NCI-H2171 treated with DMSO at 0.1 percent for 48 hours (cell line): ENCODE measurements at regions not wholly inside any gene's neighbourhood (a gene's known extent, or its start where the extent isn't known, plus 50 kb on each side); places are given as distances from the start of the nearest gene placed in this dataset.

ENCODE experiments used
- DNase-seq: peaks from one replicate; lab custom pipeline; 2025; lab: John Stamatoyannopoulos, UW

DNA sequence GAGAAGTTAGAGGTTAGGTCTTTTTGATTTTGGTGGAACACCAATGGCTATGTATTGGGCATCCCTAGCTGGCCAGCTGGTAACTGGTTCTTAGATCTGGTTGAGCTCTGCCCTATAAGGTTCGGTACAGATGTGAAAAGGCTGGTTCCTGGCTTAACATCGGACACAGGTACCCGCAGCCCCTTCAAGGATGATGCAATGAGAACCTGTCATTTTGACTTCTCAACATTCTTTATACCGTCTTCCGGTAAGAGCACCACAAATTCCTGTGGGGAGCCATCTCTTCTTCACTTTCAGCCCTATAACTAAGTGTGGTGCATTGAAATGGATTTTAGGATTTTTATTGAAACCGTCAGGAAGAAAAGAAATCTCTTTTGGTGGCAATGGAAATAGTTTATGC is 222.8 kb downstream of the ADAMTS9 start:
- DNase-seq = no peak

- DNase-seq = no peak
These were observed 223.8 kb downstream of the ADAMTS9 start for GRCh38 chr3:64463981-64464380.

DNA sequence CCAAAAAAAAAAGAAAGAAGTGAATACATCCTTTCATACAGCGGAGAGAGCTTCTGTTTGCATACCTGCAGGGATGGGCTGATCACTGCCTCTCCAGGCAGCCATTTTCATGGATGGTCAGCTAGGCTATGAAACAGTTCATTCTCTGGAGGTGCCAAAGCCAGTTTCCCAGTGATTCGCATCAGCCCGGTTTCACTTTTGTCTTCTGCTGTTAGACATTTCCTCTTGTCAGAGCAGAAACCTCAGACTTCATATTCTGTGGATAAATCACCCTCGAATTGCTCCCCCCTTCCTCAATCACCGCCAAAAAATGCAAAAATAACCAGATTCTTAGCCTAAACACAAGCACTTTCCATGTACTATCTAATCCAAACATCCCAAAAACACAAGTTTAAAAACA is 225.6 kb downstream of the ADAMTS9 start:
- DNase-seq = no peak

- DNase-seq = no peak
These were observed 226.9 kb downstream of the ADAMTS9 start for GRCh38 chr3:64460877-64461276.

GRCh38 chr3:64460141-64460730 is 227.6 kb downstream of the ADAMTS9 start:
- DNase-seq = no peak

DNA sequence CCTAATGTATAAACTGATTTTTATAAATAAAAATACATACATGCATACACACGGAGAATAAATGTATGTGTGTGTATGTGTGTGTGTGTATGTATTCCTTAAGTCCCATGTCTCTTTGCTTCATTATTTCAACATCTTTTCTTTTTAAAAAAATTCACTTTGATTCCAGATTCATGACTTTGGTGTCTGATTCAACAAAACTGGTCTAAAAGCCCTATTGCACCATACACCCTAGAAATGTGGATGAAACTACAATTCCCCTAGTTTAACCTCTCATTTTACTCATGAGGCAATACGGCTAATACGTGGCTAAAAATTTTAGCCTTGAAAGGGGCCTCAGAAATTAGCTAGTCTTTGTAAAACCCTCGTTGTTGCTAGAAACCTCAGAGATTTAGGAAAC is 228.1 kb downstream of the ADAMTS9 start:
- no peak for DNase-seq

DNA sequence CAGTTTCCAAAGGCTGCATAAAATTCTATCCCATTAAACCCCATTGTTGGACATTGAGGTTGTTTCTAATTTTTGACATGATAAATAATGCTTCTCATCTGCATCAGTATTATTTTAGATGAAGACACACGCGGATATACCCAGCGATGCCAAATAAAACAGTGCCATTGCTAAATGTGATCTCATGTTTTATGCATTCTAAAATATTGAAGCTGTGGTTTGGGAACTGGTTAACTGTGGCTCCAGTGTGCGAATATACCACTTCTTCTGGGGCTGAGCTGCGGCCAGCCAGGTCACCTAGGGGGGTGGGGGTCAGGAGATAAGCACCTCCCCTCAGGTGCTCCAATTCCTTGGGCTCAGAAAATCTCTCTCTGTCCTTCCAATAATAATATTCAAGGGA is 230.0 kb downstream of the ADAMTS9 start:
- no peak for DNase-seq

DNA sequence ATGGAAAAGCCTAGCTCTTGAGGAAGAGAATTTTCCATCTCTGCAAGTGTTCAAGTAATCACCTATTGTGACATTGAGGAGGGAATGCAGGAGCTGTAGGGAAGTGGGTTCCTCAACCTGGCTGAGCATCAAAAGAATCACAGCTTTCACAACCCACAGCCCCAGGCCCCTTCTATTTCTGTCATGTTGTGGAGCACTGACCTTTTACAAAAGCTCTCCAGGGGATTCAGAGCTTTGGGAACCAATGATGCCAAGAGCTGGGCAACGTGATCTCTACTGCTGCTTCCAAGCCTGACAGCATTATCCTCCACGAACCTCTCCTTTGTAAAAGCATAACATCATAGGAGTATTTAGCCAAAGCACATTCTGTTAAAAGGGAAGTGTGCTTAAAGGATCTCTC is 231.1 kb downstream of the ADAMTS9 start:
- DNase-seq = no peak

- DNase-seq = no peak
These were observed 230.1 kb upstream of the PRICKLE2 start for GRCh38 chr3:64455351-64455750.

GRCh38 chr3:64454768-64455167 is 229.5 kb upstream of the PRICKLE2 start:
- DNase-seq = no peak

DNA sequence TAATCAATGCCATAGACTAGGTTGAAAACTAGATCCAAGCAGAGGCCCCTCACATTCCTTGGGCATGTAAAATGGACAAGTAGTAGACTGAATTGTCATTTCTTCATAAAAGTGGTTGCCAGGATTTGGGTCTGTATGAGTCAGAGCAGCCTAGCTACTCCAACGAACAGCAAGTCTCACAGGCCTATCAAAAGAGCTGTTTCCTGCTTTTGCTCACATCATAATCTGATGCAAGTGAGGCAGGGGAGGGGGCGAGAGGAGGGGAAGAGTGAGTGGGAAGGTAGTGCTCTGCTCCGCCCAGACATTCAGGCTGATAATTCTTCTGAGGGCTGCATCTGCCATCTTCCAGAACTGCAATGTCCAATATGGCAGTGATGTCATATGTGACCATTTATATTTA is 228.9 kb upstream of the PRICKLE2 start:
- no peak for DNase-seq

DNA sequence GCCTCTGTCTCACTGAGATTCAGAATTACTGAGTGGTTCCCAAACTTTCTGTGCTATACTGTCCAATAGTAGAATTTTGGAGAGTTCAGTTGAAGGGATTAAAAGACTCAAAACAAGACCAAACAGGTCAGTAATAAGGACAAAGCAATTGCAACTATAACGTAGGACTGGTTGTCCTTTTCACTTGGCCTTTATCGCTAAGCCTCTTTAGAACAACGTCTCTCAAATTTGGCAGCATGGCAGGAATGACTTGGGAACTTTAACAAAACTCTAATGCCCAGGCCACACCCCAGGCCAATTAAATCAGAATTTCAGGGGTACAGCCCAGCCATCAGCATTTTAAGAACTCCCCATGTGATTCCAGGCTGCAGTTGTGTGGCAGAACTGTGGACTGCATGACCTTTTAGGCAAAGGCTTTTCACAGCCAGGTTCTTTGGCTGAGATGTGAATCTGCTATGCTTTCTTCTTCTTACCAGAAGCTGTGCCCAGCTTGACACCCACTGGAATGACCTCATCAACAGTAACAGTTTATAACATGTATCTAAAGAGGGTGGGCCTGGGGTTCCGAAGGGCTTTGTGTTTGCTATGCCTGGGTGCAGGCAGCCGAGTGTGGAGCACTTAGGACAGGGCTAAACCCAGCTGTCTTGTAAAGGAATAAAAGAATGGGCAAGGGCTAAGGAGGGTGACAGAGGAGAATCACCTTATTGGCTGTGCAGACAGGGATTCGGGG is 226.2 kb upstream of the PRICKLE2 start:
- no peak for DNase-seq

DNA sequence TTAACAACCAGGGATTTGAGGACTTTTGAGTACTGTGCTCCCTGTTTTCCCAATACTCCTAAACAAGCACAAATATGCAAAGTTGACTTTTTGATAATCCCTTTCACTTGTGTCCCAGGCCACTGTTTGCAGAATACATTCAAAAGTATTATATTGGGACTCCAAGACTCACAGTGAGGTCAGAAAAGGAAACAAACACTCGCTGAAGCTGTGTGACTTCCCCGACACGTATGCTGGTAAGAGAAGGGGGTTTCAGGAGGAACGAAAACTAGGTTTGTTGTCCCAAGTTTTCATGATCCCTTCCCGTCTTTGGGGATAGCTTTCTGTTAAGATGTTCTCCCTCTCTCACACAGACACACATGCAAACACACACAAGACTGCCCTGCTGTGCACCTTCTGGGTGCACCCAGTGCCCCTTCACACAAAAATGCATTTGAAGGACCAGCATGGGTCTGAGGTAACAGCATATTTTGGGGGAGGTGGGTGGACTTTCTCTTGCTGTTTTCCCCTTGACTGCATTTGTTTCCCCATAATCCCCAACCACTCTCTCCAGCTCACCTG is 225.2 kb upstream of the PRICKLE2 start:
- DNase-seq = no peak

GRCh38 chr3:64449026-64449425 is 223.8 kb upstream of the PRICKLE2 start:
- no peak for DNase-seq

DNA sequence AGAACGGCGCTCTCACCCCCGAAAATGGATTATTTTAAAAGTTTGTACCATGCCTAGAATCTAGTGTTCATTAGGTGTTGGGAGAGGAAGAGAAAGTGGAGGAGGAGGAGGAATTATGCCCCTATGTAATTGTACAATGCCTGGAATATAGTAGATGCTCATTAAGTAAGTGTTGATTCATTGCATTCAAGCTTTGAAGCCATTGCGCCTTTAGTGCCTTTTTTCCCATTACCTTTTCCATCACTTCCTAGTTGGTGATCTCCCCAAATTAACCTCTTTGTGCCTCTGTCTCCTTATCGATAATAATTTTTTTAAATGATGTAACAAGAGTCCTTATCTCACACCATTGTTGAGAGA is 220.7 kb upstream of the PRICKLE2 start:
- DNase-seq = no peak

DNA sequence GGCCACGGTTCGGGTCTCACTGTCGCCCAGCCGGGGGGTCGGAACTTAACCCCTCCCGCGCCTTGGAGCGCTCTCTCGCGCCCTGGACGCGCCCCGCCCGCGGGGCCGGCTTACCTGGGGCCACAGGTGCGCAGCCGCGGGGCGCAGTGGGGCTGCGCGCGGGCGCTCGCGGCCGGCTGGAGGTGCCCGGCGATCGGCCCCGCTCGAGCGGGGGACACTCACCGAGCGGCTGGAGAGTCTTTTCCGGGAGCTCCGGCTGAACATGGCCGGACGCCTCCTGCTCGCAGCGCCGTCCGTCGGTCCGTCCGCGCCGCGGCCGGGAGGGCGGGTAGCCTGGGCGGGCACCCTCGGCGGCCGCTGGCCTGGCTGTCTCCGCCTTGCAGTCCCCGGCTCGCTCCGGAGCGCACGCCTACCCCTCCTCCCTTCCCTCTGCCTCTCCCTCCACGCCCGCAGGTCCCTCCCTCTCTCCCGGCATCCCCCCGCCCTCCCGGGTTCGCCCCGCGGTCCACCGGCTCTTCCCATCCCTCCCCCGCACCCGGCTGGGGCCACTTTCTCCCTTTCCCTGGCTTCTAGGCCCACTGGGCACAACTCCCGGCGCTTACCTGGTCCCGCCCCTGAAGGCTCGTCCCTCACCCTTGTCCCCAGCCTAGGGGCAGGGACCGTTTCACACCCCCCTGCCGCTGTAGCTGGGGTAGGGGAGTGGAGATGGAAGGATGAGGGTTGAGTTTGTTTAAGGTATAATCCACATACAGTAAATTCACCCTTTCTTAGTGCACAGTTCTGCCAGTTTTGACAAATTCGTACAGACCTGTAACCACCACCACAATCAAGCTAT is 220.1 kb upstream of the PRICKLE2 start:
- DNase-seq = no peak

DNA sequence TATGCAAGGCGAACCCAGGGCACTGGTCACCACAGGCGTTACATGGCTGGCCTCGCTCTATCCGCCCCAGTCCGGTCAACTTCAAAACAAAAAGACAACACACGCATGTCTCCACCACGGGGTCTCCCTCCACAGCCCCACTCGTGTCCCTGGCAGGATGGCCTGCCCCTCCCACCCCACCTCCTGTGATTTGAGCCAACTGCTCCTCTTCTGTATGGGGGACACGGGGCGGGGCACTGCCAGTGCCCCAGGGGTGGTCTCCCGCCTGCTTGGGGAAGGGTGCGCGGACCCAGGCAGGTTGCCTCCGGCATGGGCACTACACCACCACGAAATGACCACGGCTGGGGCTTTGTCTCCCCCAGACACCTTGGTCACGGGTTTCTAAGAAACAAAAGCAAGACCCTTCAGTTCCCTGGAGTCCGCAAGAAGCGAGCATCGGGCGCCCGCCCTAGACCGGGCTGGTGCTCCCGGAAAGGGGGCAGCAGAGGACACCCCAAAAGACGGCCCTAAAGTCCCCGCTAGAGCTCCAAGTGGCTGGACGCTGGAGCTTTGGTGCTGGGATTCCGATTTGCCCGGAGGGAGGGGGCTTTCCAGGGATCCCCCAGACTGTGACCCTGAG is 219.3 kb upstream of the PRICKLE2 start:
- DNase-seq = no peak

- no peak for DNase-seq
These were observed 218.5 kb upstream of the PRICKLE2 start for GRCh38 chr3:64443546-64444381.

GRCh38 chr3:64441861-64442260 is 216.6 kb upstream of the PRICKLE2 start:
- no peak for DNase-seq

- DNase-seq = peak; percentile 8
These were observed 215.2 kb upstream of the PRICKLE2 start for GRCh38 chr3:64440498-64440897.

DNA sequence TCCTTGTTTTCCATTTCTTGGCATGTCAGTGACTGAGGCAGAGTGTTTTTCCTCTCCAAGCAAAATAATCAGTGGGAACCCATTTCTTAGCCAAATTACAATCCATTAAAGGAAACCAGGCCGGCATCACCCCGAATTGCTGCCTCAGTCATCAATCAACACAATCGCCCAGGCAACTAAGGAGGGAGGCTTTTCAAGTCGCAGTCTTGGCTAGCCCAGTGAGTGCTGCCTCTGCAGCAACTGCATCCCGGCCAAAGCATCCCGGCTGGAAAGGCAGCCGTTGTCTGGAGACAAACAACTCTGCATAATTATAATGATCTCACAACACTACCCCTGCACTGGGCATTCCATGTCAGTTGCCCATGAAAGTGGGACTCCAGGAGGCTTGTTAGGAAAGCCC is 213.5 kb upstream of the PRICKLE2 start:
- no peak for DNase-seq

DNA sequence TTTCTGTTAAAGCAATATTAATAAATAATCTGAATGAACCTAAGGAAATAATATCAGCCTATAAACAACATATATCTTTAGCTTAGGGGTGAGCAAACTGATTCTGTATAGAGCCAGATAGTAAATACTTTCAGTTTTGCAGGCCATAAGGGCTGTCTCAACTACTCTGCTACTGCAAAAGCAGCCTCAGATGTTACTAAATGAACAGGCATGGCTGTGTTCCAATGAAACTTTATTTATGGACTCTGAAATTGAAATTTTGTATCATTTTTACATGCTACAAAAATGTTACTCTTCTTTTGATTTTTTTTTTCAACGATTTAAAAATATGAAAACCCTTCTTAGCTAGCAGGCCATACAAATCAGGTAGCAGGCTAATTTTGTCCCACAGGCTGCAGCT is 212.8 kb upstream of the PRICKLE2 start:
- DNase-seq = no peak
